Superior temporal gyrus (tissue), 1 donor: ENCODE measurements at regions not wholly inside any gene's neighbourhood (a gene's known extent, or its start where the extent isn't known, plus 50 kb on each side); places are given as distances from the start of the nearest gene placed in this dataset.
"Not testable (repeated sequence)": the region's sequence is repeated elsewhere in the genome, so short reads cannot be mapped to it uniquely, and the experiment has no call there.

Experiments
- DNase-seq: peaks from one replicate; pipeline ENCODE4 v3.0.0-alpha.2; 2016; ENCODE audit errors: extremely low spot score

DNA sequence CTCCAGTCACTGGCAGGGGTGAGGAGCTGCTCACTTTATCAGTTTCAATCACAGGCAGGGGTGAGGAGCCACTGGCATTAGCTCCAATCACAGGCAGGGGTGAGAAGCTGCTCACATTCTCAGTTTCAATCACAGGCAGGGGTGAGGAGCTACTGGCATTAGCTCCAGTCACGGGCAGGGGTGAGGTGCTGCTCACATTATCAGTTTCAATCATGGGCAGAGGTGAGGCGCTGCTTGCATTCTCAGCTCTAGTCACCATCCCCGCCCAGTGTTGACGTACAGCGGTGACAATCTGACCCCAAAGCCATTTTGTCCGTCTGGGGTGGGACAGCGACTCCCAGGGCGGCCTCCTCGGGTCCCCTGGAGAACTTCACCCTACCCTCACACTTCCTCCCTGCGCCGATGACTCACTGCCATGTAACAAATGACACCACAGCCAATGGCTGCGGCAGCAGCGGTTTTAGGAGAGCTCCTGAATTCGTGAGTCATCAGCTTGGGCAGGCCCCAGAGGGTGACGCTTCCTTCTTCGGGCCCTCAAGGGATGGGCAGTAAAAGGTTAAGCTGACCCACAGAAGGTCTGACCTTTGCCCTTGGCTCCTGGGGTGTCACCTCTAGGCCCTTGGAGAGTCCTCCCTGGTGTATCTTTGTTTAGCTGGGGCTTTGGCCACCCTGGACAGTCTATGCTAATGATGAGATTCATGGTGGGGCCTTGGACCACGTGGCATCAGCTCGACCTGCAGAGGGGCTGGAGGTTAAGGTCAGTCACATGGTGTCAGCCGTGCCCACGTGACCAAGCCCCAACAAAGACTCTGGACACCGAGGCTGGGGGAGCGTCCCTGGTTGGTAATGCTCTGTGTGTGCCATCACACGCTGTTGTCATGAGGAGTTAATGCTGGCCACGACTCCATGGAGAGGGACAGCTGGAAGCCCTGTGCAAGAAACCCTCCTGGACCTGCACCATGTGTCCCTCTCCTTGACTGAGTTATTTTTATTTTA is 171.7 kb downstream of the C16orf95 start:
- no peak for DNase-seq

- no peak for DNase-seq
Measured at GRCh38 chr16:87146676-87147075, 170.5 kb downstream of the C16orf95 start.

- no peak for DNase-seq
Measured at GRCh38 chr16:87149051-87149450, 168.1 kb downstream of the C16orf95 start.

- DNase-seq, result no peak
Measured at GRCh38 chr16:87150262-87150661, 166.9 kb downstream of the C16orf95 start.

DNA sequence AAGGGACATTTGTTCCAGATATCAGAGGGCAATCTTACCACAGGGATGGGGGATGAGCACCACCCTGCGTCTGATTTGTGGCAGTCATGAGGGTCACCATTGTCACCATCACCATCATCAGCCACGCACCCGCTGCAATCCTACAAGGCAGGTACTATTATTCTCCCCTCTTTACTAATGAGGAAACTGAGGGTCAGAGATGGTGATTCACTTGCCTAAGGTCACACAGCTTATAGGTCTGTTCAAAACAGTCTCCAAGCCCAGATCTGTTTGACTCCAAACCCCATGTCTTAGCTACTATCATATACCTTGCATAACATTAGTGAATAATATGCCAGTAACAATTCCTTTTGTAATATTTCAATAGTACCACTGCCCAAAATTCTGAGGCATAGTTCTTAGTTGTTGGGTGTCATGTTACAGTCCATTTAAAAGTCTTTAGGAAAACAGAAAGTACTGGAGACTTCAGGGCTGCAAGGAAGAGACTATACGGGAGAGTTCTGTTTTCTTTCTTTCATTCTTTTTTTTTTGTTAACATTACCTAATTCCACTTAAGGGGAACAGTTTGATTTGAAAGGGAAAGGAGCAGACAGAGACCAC is 166.4 kb downstream of the C16orf95 start:
- DNase-seq, result no peak

DNA sequence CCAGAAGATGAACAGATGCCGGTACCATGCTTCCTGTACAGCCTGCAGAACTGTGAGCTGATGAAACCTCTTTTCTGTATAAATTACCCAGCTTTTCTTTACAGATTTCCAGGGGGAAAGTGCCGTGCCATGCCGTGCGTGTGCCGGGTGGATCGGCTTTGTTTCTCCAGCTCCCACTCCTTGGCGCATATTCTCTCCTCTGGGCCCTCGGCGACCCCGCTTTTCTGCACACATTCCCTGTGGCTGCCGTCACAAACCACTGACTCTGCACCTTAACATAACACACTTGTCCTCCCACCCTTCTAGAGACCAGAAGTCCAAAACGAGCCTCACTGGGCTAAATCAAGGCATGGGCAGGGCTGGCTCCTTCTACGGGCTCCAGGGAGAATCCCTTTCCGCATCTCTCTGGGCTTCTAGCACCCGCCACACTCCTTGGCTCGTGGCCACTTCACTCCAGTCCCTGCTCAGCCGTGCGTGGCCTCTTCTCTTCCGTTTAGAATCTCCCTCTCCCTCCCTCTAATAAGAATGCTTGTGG is 164.9 kb downstream of the C16orf95 start:
- no peak for DNase-seq

- DNase-seq, result no peak
Measured at GRCh38 chr16:87153326-87153725, 163.9 kb downstream of the C16orf95 start.

- DNase-seq, result not testable (repeated sequence)
Measured at GRCh38 chr16:87155315-87155714, 161.9 kb downstream of the C16orf95 start.

DNA sequence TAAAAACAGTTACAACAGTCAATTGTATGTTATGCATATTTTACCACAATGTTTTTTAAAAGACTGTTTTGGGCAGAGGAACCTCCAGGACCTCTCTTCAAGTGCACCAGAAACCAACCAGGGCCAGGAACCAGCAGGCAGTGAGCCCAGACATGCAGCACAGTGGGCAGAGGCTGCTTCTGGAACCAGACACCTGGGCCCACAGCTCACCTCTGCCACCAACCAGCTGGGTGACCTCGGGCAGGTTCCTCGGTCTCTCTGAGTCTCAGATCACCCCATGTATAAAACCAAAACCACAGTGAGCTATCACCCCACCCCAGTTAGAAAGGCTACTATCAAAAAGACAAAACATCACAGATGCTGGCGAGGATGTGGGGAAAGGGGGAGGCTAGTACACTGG is 161.0 kb downstream of the C16orf95 start:
- no peak for DNase-seq

DNA sequence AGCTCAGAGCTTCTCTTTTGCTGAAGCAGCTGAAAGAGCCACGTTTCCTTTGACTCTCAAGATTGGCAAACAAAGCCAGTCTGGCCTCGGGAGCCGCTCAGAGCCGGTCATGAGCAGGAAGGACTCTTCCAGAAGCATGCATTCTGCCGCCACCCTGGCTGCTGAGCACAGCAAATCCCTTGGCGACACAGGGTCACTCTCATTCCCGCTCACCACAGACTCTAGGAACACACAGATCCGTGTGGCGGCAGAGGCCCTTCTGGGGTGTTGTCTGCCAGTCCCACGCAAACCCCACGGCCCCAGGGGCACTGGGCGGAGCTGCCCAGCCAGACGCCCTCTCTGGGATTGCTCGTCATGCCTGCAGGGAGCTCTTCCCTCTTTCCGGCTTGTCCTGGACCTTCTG is 157.0 kb downstream of the C16orf95 start:
- no peak for DNase-seq

DNA sequence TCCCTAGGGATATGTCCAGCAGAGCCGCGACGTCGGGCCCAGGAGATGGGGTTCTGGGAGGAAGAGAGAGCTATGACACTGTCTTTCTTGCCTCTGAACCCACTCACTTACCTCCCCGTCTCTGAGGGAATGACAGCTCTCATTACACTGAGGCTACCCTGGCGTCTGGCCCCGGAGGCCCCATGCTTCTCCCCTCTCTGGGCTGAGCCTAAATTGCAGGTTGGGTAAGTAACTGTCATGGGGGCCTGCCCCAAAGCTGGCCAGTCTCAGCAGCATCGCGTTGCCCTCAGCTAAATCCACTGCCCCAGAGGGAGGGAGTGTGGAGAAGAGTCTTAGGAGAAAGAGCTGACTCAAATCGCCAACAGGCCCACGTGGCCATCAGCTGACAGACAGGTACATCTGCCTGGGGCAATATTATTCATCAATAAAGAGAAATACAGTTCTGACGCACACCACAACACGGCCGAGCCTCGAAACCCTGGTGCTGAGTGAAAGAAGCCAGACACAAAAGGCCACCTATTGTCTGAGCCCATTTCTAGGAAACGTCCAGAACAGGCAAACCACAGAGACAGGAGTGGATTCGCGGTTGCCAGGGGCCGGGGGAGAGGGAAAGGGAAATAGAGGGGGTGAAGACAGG is 156.4 kb downstream of the C16orf95 start:
- DNase-seq, result no peak

GRCh38 chr16:87161410-87161809 is 155.8 kb downstream of the C16orf95 start:
- DNase-seq, result not testable (repeated sequence)

GRCh38 chr16:87161822-87162676 is 155.1 kb downstream of the C16orf95 start:
- DNase-seq, result no peak

- DNase-seq, result not testable (repeated sequence)
Measured at GRCh38 chr16:87162799-87163198, 154.4 kb downstream of the C16orf95 start.

GRCh38 chr16:87163637-87164036 is 153.6 kb downstream of the C16orf95 start:
- DNase-seq, result no peak

DNA sequence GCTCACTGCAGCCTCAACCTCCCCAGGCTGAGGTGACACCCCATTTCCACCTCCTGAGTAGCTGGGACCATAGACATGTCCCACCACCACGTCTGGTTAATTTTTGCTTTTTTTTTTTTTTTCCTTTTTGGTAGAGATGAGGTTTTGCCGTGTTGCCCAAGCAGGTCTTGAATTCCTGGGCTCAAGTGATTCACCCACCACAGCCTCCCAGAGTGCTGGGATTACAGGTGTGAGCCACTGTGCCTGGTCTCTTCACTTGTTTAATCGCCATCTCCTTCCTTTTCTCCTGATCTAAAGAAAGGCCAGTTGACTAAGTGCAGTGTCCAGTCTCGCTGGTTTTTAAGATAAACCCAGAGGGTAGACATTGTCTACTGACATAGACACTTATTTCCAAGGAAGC is 152.0 kb downstream of the C16orf95 start:
- no peak for DNase-seq

GRCh38 chr16:87165885-87166284 is 151.3 kb downstream of the C16orf95 start:
- no peak for DNase-seq

DNA sequence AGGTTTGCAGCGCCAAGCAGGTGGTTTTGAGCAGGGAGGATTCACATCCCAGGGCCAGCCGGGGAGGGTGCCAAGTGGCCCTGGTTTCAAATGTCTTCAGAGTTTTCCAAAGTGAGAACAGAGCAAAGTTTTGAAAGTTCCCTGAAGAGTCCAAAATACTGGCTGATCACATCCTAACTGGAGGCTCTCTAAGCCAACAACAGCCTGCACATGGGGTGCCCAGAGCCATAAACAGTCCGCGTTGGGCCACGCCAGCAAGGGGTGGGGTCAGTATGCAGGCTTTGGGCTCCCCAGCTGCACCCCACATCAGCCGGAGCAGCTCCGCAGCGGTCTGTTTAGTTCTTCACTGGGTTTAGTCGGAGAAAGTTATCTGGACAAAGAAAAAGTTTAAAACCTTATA is 150.9 kb downstream of the C16orf95 start:
- no peak for DNase-seq

DNA sequence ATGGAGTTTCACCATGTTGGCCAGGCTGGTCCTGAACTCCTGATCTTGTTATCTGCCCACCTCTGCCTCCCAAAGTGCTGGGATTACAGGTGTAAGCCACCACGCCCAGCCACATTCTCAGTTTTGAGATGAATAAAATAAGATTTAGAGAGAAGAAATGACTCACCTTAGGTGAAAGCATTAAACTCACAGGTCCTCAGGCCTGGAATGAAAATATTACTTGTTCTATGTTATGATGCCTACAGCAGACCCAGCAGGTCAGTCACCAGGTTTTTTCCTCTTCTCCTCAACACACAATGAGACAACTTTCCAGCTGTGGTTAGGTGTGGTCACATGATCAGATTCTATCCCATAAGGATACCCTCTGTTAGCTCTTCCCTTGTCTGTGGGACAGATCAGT is 150.3 kb downstream of the C16orf95 start:
- DNase-seq, result no peak

DNA sequence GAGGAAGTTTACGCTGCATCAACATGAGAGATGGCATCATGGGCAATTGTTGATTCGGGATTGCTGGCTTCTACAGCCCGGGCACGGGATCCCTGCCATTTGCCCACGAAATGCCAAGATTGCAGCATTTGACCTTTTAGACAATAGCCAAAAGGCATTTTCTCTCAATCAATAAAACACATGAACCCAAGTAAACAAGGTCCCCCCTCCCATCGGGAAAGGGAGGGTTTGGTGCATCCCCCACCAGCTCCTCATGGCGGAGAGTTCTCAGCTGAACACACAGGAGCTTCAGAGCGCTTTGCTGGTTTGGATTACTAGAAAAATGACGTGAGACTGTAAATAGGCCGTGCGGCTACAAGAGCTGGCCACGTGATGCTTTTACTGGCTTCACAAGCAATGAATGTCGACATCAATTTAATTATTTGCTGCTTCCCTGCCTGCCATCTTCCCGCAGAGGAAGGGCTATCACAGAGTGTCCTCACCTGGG is 147.6 kb downstream of the C16orf95 start:
- no peak for DNase-seq

- no peak for DNase-seq
Measured at GRCh38 chr16:87170310-87170709, 146.9 kb downstream of the C16orf95 start.
